Osteocyte (in vitro differentiated cells): ENCODE measurements at regions not wholly inside any gene's neighbourhood (a gene's known extent, or its start where the extent isn't known, plus 50 kb on each side); places are given as distances from the start of the nearest gene placed in this dataset.

Experiments
- DNase-seq: peaks from one replicate; pipeline ENCODE4 v3.0.0; 2021; ENCODE audit warnings: mixed read lengths; ENCODE audit not compliant: unreplicated experiment; ENCODE audit errors: extremely low spot score
- H3K27ac Mint-ChIP-seq: one replicate; pipeline ENCODE4 v1.8.0; 2021; ENCODE audit warnings: mild to moderate bottlenecking, mixed read lengths; ENCODE audit not compliant: unreplicated experiment
- H3K27me3 Mint-ChIP-seq: one replicate; pipeline ENCODE4 v1.8.0; 2021; ENCODE audit warnings: mixed read lengths; ENCODE audit not compliant: unreplicated experiment
- H3K36me3 Mint-ChIP-seq: one replicate; pipeline ENCODE4 v1.8.0; 2021; ENCODE audit warnings: mixed read lengths; ENCODE audit not compliant: unreplicated experiment
- H3K4me1 Mint-ChIP-seq: one replicate; pipeline ENCODE4 v1.8.0; 2021; ENCODE audit warnings: mixed read lengths; ENCODE audit not compliant: unreplicated experiment
- H3K4me3 Mint-ChIP-seq: one replicate; pipeline ENCODE4 v1.8.0; 2021; ENCODE audit warnings: mild to moderate bottlenecking, moderate library complexity, mixed read lengths; ENCODE audit not compliant: unreplicated experiment
- H3K9me3 Mint-ChIP-seq: one replicate; pipeline ENCODE4 v1.8.0; 2021; ENCODE audit warnings: mixed read lengths; ENCODE audit not compliant: unreplicated experiment
- CTCF ChIP-seq: fragments of 200-600 bp; sonication (generic); IDR thresholded peaks from 2 replicates; pipeline ENCODE4 v1.5.0; 2021; ENCODE audit warnings: antibody characterized with exemption, mild to moderate bottlenecking, moderate library complexity

GRCh38 chr11:96785073-96785472 lies 395.3 kb downstream of the JRKL start:
- H3K36me3 Mint-ChIP-seq = no peaks in the 10 kb centered on the region
- H3K4me3 Mint-ChIP-seq = no peak overlapping the region
- no peak for TF ChIP-seq CTCF
- peaks cover 10% of the 10 kb centered on the region for H3K27me3 Mint-ChIP-seq
- H3K9me3 Mint-ChIP-seq = no peaks in the 10 kb centered on the region
- DNase-seq = no peak
- no peaks in the 10 kb centered on the region for H3K4me1 Mint-ChIP-seq
- no peak overlapping the region for H3K27ac Mint-ChIP-seq

GRCh38 chr11:96794152-96794551 lies 404.3 kb downstream of the JRKL start:
- Mint-ChIP-seq H3K27ac (no peak overlapping the region), H3K4me3 (no peak overlapping the region), H3K36me3 (no peaks in the 10 kb centered on the region)

GRCh38 chr11:96798445-96798844 lies 408.6 kb downstream of the JRKL start:
- Mint-ChIP-seq H3K9me3 (no peaks in the 10 kb centered on the region), H3K36me3 (no peaks in the 10 kb centered on the region), H3K27ac (no peak overlapping the region), H3K4me1 (no peaks in the 10 kb centered on the region), H3K27me3 (peaks cover 14% of the 10 kb centered on the region), H3K4me3 (no peak overlapping the region)
- DNase-seq = no peak
- TF ChIP-seq CTCF = no peak

More at GRCh38 chr11:96794152-96794551, 404.3 kb downstream of the JRKL start:
- H3K4me1 Mint-ChIP-seq = no peaks in the 10 kb centered on the region
- no peak for TF ChIP-seq CTCF
- no peak for DNase-seq
- H3K27me3 Mint-ChIP-seq = peaks cover 9% of the 10 kb centered on the region
- H3K9me3 Mint-ChIP-seq = no peaks in the 10 kb centered on the region

- Mint-ChIP-seq H3K9me3 (no peaks in the 10 kb centered on the region), H3K4me1 (no peaks in the 10 kb centered on the region), H3K27ac (no peak overlapping the region), H3K4me3 (no peak overlapping the region), H3K36me3 (no peaks in the 10 kb centered on the region), H3K27me3 (peaks cover 3% of the 10 kb centered on the region)
- no peak for TF ChIP-seq CTCF
- no peak for DNase-seq
Measured at GRCh38 chr11:96815236-96815635, 425.4 kb downstream of the JRKL start.

GRCh38 chr11:96817482-96818399 lies 427.9 kb downstream of the JRKL start:
- Mint-ChIP-seq H3K27me3 (peaks cover 3% of the 10 kb centered on the region), H3K9me3 (no peaks in the 10 kb centered on the region), H3K4me1 (no peaks in the 10 kb centered on the region), H3K4me3 (no peak overlapping the region), H3K27ac (no peak overlapping the region), H3K36me3 (no peaks in the 10 kb centered on the region)
- DNase-seq = no peak
- TF ChIP-seq CTCF = no peak
